Activated T-cell treated with anti-CD3 and anti-CD28 coated beads, Interleukin-2, amount 50 U/mL, for 24 hours (primary cell): ENCODE measurements at regions not wholly inside any gene's neighbourhood (a gene's known extent, or its start where the extent isn't known, plus 50 kb on each side); places are given as distances from the start of the nearest gene placed in this dataset.

Experiments
- DNase-seq: peaks from one replicate; pipeline ENCODE4 v3.0.0-alpha.2; 2020
- H3K27ac Mint-ChIP-seq: 2 replicates; pipeline ENCODE4 v1.8.0; 2020; ENCODE audit warnings: mild to moderate bottlenecking, mixed read lengths
- H3K27me3 Mint-ChIP-seq: 2 replicates; pipeline ENCODE4 v1.8.0; 2020; ENCODE audit warnings: mixed read lengths
- H3K36me3 Mint-ChIP-seq: 2 replicates; pipeline ENCODE4 v1.8.0; 2020; ENCODE audit warnings: low read depth, mixed read lengths
- H3K4me1 Mint-ChIP-seq: 2 replicates; pipeline ENCODE4 v1.8.0; 2020; ENCODE audit warnings: low read depth, mixed read lengths
- H3K4me3 Mint-ChIP-seq: 2 replicates; pipeline ENCODE4 v1.8.0; 2020; ENCODE audit warnings: mild to moderate bottlenecking, moderate library complexity, mixed read lengths
- H3K9me3 Mint-ChIP-seq: 2 replicates; pipeline ENCODE4 v1.8.0; 2020; ENCODE audit warnings: mixed read lengths

DNA sequence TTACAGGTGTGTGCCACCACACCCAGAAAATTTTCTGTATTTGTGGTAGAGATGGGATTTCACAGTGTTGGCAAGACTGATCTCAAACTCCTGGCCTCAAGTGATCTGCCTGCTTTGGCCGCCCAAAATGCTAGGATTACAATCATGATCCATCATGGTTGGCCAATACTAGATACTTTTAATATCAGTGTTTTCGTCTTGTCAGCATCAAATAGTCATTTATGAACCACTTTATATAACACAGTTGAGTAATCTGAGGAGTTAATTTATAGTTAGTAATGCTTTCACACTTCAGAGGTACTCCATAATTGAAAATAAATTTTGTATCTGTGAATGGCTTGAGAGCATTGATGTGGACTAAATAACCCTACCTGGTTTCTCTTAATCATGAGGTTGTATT lies 178.6 kb downstream of the TRAM1L1 start:
- Mint-ChIP-seq H3K27ac (no peak overlapping the region), H3K4me1 (no peaks in the 10 kb centered on the region)
- no peak for DNase-seq

DNA sequence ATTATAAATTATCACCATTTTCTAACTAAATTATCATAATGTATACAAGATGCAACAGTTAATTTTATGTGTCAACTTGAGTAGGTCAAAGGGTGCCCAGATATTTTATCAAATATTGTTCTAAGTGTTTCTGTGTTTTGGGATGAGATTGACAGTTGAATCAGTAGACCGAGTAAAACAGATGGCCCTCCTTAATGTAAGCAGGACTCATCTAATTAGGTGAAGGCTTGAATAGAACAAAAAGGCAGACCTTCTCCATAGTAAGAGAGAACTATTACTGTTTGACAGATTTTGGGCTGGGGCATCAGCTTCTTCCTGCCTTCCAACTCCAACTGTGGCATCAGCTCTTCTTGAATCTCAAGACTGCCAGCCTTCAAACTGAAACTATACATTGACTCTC lies 185.8 kb downstream of the TRAM1L1 start:
- Mint-ChIP-seq H3K36me3 (no peaks in the 10 kb centered on the region), H3K4me1 (no peaks in the 10 kb centered on the region), H3K27ac (no peak overlapping the region), H3K4me3 (no peak overlapping the region), H3K9me3 (peaks cover 8% of the 10 kb centered on the region), H3K27me3 (no peaks in the 10 kb centered on the region)
- no peak for DNase-seq

More for the DNA sequence above, 178.6 kb downstream of the TRAM1L1 start:
- peaks cover 8% of the 10 kb centered on the region for H3K9me3 Mint-ChIP-seq
- no peak overlapping the region for H3K4me3 Mint-ChIP-seq
- no peaks in the 10 kb centered on the region for H3K36me3 Mint-ChIP-seq
- no peaks in the 10 kb centered on the region for H3K27me3 Mint-ChIP-seq

DNA sequence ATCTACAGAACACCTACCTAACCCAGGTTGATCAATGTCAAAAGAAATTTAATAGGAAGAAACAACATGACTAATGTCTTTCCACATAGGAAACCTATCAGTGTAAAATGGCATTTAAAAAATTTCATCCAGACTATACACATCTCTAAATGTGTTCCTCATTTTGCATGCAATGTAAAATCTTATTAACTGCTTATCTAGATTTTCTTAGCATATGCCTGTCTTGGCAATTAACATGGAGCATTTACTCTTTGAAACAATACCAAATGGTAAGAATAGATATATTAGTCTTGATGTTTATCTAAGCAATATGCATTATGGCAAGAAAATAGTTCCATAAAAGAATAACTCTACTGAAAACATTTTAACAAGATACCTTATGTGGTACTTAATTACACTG lies 199.8 kb downstream of the TRAM1L1 start:
- Mint-ChIP-seq H3K27ac (no peak overlapping the region), H3K4me3 (no peak overlapping the region), H3K9me3 (peaks cover 4% of the 10 kb centered on the region), H3K4me1 (no peaks in the 10 kb centered on the region), H3K27me3 (no peaks in the 10 kb centered on the region), H3K36me3 (no peaks in the 10 kb centered on the region)
- no peak for DNase-seq

DNA sequence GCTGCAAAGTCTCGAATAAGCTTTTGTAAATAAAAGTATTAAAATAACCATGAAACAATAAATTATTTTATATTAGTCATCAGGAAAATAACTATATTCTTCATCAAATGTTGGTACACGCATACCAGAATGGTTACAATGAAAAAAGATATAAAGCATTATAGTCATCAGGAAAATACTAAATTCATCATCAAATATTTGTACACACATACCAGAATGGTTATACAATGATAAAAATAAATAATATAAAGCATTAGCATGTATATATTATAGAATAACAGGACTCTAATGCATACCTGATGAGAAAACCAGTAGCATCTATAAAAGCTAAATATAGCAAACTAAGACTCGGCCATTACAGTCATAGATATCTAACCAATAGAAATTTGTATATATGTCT lies 202.9 kb downstream of the TRAM1L1 start:
- Mint-ChIP-seq H3K9me3 (peaks cover 4% of the 10 kb centered on the region), H3K27ac (no peak overlapping the region), H3K4me1 (no peaks in the 10 kb centered on the region), H3K36me3 (no peaks in the 10 kb centered on the region), H3K27me3 (no peaks in the 10 kb centered on the region), H3K4me3 (no peak overlapping the region)
- no peak for DNase-seq

DNA sequence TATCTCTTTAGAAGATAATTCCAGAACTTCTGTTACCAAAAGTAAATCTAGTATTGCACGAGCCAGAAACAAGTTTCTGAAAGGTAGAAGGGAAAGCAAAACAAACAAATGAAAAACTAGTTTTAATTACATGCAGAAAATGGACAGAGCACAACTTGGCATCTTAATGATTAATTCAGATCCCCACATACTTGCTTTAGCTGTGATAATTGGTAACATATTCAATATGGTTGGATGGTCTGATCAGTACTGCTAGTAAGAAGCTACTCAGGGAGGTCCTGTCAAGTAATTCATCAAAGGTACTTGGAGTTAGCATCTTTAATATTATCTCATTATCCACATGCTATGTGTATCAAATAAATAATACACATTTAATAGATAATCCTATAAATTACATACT lies 204.3 kb downstream of the TRAM1L1 start:
- Mint-ChIP-seq H3K9me3 (peaks cover 4% of the 10 kb centered on the region), H3K36me3 (no peaks in the 10 kb centered on the region), H3K27ac (no peak overlapping the region), H3K4me1 (no peaks in the 10 kb centered on the region), H3K4me3 (no peak overlapping the region), H3K27me3 (no peaks in the 10 kb centered on the region)
- no peak for DNase-seq

DNA sequence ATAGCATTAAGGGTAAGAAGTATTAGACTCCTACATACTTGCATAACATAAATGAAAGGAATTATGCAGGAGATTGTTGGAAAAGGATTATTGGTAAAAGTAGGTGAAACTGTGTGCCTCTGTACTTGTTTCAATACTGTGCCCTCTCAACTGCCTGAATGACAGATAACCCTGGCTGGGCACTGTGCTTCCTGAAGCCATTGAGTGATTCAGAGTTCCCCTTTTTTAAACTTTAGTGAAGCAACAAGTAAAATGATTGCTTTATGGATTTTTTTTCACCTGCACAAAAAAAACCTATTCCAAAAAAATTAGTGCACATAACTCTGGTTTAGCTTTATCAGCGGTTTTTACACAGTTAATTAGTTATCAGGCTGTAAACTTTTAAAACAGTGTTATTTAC lies 204.8 kb downstream of the TRAM1L1 start:
- Mint-ChIP-seq H3K4me1 (no peaks in the 10 kb centered on the region), H3K4me3 (no peak overlapping the region), H3K27me3 (no peaks in the 10 kb centered on the region), H3K9me3 (peaks cover 4% of the 10 kb centered on the region), H3K36me3 (no peaks in the 10 kb centered on the region), H3K27ac (no peak overlapping the region)
- no peak for DNase-seq

DNA sequence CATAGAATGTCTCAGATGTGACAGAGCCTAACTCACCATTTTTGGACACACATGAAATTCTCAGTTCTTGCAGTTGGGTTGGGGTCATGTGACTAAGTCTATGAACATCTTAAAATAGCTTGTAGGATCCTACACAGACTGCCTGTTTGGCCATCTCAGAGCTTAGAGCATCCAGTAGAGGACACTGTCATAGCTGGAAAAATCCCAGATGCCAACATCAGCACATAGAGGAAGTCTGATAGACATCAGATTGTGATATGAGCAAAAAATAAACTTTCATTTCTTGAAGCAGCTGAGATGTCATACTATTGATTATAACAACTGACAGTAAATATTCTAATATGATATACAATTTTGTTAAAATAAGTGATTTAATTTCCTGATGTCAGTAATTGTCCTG lies 207.1 kb downstream of the TRAM1L1 start:
- Mint-ChIP-seq H3K27me3 (no peaks in the 10 kb centered on the region), H3K4me3 (no peak overlapping the region), H3K27ac (no peak overlapping the region), H3K9me3 (peaks cover 4% of the 10 kb centered on the region), H3K36me3 (no peaks in the 10 kb centered on the region), H3K4me1 (no peaks in the 10 kb centered on the region)
- no peak for DNase-seq

DNA sequence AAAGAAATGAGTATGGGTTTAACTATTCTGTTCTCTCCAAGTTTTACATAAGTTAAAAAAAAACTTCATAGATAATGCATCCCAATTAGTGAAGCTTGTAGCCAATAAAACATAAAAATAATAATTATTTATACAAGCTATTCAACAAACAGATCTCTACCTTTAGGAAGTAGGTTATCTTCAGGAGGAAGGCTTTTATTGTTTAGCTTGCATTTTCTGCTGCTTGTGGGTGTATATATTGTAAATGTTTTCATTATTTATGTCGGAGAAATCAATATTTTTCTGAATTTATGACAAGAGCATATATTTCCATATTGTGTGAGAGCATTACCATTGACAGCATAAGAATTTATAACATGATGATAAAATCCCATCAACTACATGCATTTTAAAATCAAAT lies 208.3 kb downstream of the TRAM1L1 start:
- H3K27ac Mint-ChIP-seq = no peak overlapping the region
- H3K4me1 Mint-ChIP-seq = no peaks in the 10 kb centered on the region
- no peaks in the 10 kb centered on the region for H3K36me3 Mint-ChIP-seq
- peaks cover 2% of the 10 kb centered on the region for H3K9me3 Mint-ChIP-seq
- H3K4me3 Mint-ChIP-seq = no peak overlapping the region
- no peaks in the 10 kb centered on the region for H3K27me3 Mint-ChIP-seq
- no peak for DNase-seq

DNA sequence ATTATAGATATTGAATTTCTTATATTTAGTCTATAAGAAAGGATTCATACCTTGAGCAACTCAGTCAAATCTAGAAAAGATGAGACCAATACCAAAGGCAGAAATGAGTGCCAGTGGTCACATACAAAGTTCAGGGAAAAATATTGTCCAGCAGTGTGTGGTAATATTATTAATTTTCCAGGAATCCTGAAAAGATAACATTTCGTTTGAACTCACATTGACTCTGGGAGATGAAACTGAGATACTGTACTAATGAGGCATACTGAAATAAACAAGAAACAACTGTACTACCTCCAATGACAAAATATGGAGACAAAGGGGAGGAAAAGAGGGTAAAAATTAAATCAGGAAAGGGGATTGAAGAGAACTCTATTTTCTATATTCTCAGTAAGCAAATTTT lies 212.4 kb downstream of the TRAM1L1 start:
- H3K27me3 Mint-ChIP-seq = no peaks in the 10 kb centered on the region

DNA sequence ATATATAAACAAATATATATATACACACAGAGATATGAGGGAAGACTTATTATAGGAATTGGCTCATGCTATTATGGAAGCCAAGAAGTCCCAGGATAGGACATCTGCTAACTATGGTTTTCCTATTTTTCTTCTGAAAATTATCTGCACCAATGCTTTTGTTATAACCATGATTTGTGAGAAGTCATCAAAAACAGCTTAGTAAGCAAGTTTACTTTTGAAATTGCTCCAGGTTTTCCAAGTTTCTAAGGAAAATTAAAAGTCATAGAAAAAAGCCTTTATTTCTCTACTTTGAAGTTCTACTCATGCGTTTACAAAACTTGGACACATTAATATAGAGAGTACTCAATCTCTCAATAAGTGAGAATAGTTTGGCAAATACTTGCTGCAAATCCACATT lies 213.1 kb downstream of the TRAM1L1 start:
- Mint-ChIP-seq H3K36me3 (no peaks in the 10 kb centered on the region), H3K9me3 (no peaks in the 10 kb centered on the region), H3K4me3 (no peak overlapping the region), H3K27me3 (no peaks in the 10 kb centered on the region), H3K4me1 (no peaks in the 10 kb centered on the region), H3K27ac (no peak overlapping the region)
- no peak for DNase-seq

More for the DNA sequence above, 212.4 kb downstream of the TRAM1L1 start:
- DNase-seq = no peak
- Mint-ChIP-seq H3K36me3 (no peaks in the 10 kb centered on the region), H3K4me1 (no peaks in the 10 kb centered on the region), H3K9me3 (no peaks in the 10 kb centered on the region), H3K4me3 (no peak overlapping the region), H3K27ac (no peak overlapping the region)

DNA sequence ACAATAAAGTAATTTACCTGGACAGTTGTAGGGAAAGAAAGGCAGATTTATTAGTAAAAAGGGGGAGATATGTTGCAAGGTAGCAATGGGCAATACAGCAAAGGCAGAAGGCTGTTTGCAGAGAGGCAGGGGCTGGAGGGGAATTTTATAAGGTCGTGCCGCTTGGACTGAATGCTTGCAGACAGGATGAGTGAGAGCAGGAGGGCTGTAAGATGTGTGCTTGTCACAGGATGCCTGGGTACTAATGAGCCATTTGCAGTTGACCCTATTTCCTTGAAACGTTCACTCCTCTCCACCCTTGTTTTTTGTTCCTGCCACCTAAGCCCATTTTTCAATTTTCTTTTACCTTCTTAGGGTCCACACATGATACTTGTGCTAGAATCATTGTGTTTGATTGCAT lies 214.7 kb downstream of the TRAM1L1 start:
- Mint-ChIP-seq H3K9me3 (no peaks in the 10 kb centered on the region), H3K36me3 (no peaks in the 10 kb centered on the region), H3K27ac (no peak overlapping the region), H3K27me3 (no peaks in the 10 kb centered on the region), H3K4me1 (no peaks in the 10 kb centered on the region), H3K4me3 (no peak overlapping the region)
- DNase-seq = no peak

DNA sequence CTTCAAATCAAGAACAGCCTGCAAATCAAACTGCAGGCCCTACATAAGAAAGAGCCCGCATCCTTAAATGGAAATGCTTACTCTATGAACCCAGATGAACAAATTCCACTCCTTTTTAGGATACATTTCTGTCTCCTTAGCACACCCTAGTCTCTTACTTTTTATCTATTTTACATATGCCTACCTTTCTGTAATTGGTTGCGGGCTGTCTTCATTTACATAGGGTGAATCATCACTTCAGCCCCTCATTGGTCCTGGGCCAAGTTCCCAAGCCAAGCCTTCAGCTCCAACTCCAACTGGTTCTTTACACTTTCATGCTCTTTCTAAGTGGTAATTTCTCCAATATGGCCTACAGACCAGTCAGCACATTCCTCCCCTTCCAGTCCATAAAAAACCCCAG lies 219.3 kb downstream of the TRAM1L1 start:
- Mint-ChIP-seq H3K27ac (no peak overlapping the region), H3K4me3 (no peak overlapping the region), H3K4me1 (no peaks in the 10 kb centered on the region), H3K9me3 (no peaks in the 10 kb centered on the region), H3K36me3 (no peaks in the 10 kb centered on the region), H3K27me3 (no peaks in the 10 kb centered on the region)
- DNase-seq = no peak

DNA sequence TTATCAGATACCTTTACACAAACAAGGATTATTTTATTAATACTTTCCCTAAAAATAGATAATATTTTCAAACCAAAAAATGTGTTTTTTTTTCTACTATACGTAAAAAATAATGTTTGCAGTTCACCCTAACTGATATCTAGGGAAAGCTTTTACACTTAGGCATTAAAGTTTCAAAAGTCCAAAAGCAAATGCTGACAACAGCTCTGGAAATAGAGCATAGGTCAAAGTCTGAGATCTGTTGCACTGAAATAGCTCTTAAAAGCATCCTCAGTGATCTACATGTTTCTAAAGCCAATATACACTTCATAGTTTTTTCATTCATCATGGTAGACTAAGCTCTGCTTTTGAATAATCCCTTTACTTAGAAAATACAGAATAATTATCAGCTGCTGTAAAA lies 222.8 kb downstream of the TRAM1L1 start:
- Mint-ChIP-seq H3K4me3 (no peak overlapping the region), H3K36me3 (no peaks in the 10 kb centered on the region), H3K27ac (no peak overlapping the region), H3K9me3 (peaks cover 3% of the 10 kb centered on the region), H3K27me3 (no peaks in the 10 kb centered on the region), H3K4me1 (no peaks in the 10 kb centered on the region)
- no peak for DNase-seq

DNA sequence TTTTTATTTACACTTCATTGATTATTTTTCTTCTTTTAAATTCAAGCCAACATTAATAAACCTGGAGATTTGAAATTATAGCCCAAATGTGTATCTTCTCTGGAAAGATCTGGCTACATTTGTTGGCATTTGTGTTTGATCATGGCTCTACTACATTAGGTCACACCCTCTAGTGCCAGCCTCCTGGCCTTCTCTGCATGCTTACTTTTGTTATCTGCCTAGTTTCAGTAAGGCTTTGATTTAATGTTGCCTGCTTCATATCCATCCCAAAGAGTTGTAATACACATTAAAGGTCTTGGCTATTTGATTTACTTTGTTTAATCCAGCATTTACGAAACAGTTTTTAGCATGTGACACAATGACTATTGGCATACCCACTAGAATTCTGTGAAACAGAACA lies 224.5 kb downstream of the TRAM1L1 start:
- Mint-ChIP-seq H3K4me3 (no peak overlapping the region), H3K36me3 (no peaks in the 10 kb centered on the region), H3K27ac (no peak overlapping the region), H3K9me3 (peaks cover 3% of the 10 kb centered on the region), H3K4me1 (no peaks in the 10 kb centered on the region), H3K27me3 (no peaks in the 10 kb centered on the region)
- DNase-seq = no peak

DNA sequence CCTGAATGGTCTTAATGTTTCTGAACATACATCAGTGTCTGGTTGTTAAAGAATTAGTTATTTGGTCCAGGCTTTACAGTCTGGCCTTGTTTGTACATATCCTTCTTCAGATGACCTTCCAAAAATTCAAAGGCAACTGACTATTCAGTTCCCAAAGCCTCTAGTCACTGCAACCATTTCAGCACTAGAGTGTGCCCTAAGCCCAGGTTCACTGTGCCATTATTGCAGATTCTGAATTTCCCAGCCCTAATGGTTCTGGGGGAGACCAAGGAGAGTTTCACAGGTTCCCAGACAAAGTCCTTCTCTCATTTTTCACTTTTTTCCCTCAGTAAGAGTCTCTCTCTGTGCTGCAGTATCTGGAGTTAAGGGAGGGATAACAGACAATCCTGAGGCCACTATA lies 235.8 kb downstream of the TRAM1L1 start:
- DNase-seq = no peak
- H3K27ac Mint-ChIP-seq = no peak overlapping the region

DNA sequence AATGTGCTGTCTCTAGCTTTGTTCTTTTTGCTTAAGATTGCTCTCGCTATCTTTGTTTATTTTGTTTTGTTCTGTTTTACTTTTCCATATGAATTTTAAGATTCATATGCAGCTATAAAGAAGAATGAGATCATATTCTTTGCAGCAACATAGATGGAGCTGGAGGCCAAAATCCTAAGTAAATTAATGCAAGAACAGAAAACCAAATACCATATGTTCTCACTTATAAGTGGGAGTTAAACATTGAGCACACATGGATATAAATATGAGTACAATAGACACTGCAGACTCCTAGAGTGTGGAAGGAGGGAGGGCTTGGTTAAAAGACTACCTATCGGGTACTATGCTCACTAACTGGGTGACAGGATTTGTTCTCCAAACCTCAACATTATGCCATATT lies 237.8 kb downstream of the TRAM1L1 start:
- no peak overlapping the region for H3K4me3 Mint-ChIP-seq
- no peak for DNase-seq
- no peaks in the 10 kb centered on the region for H3K4me1 Mint-ChIP-seq
- peaks cover 2% of the 10 kb centered on the region for H3K9me3 Mint-ChIP-seq
- no peaks in the 10 kb centered on the region for H3K36me3 Mint-ChIP-seq
- no peaks in the 10 kb centered on the region for H3K27me3 Mint-ChIP-seq
- no peak overlapping the region for H3K27ac Mint-ChIP-seq

More for the DNA sequence above, 235.8 kb downstream of the TRAM1L1 start:
- no peaks in the 10 kb centered on the region for H3K36me3 Mint-ChIP-seq
- H3K9me3 Mint-ChIP-seq = peaks cover 2% of the 10 kb centered on the region
- no peak overlapping the region for H3K4me3 Mint-ChIP-seq
- no peaks in the 10 kb centered on the region for H3K27me3 Mint-ChIP-seq
- no peaks in the 10 kb centered on the region for H3K4me1 Mint-ChIP-seq
